Naive thymus-derived CD4-positive, alpha-beta T cell (primary cell): ENCODE measurements at regions not wholly inside any gene's neighbourhood (a gene's known extent, or its start where the extent isn't known, plus 50 kb on each side); places are given as distances from the start of the nearest gene placed in this dataset.

Source experiments
- ATAC-seq: fragments of 150-1000 bp; cut with Tn5 transposase; 2 replicates; pipeline ENCODE4 v1.10.0; 2021; ENCODE audit warnings: mild to moderate bottlenecking, moderate library complexity
- CTCF ChIA-PET: fragments of 350-600 bp; sonication (Branson Sonifier 250); formaldehyde crosslinking; loops from one replicate; lab custom pipeline; 2021; ENCODE audit warnings: antibody characterized with exemption; lab: Charles Lee
- POLR2A ChIA-PET: fragments of 350-600 bp; sonication (Branson Sonifier 250); formaldehyde crosslinking; loops from one replicate; lab custom pipeline; 2021; ENCODE audit warnings: antibody characterized with exemption, inconsistent platforms; lab: Charles Lee
- DNase-seq, 9 donors: peaks; one replicate each; pipeline versions ENCODE4 v3.0.0 to v3.0.0-alpha.2; 2020 to 2022; ENCODE audit warnings: mixed read lengths in 1 of 9
- H3K27ac ChIP-seq: one replicate; pipeline ENCODE4 v1.7.0; 2013; ENCODE audit warnings: mild to moderate bottlenecking, low read depth, low read length, moderate library complexity
- H3K27me3 ChIP-seq, 2 donors: one replicate each; pipeline ENCODE4 v1.7.0; 2013; ENCODE audit warnings: low read length in 2 of 2, mild to moderate bottlenecking in 2 of 2, moderate library complexity in 2 of 2; ENCODE audit not compliant: control insufficient read depth in 2 of 2, insufficient read depth in 2 of 2
- H3K36me3 ChIP-seq, 3 experiments: 1 replicate in 2 of 3; 2 replicates in 1 of 3; pipeline ENCODE4 v1.7.0; 2013; ENCODE audit warnings: low read length in 3 of 3, mild to moderate bottlenecking in 3 of 3, moderate library complexity in 1 of 3; ENCODE audit not compliant: insufficient read depth in 3 of 3, control insufficient read depth in 2 of 3
- H3K4me1 ChIP-seq, 2 donors: one replicate each; pipeline ENCODE4 v1.7.0; 2013; ENCODE audit warnings: low read length in 2 of 2, mild to moderate bottlenecking in 2 of 2, moderate library complexity in 1 of 2; ENCODE audit not compliant: control insufficient read depth in 2 of 2, insufficient read depth in 2 of 2
- H3K4me3 ChIP-seq: 2 replicates; pipeline ENCODE4 v1.7.0; 2013; ENCODE audit warnings: mild to moderate bottlenecking, low read length
- H3K9me3 ChIP-seq, 3 experiments: 1 replicate in 2 of 3; 2 replicates in 1 of 3; pipeline ENCODE4 v1.7.0; 2013; ENCODE audit warnings: low read length in 3 of 3; ENCODE audit not compliant: control insufficient read depth in 2 of 3
- H3K27ac Mint-ChIP-seq, 9 donors: one replicate each; pipeline ENCODE4 v1.8.0; 2020 to 2022; ENCODE audit warnings: mixed read lengths in 9 of 9, mild to moderate bottlenecking in 8 of 9, moderate library complexity in 5 of 9, inconsistent platforms in 2 of 9
- H3K27me3 Mint-ChIP-seq, 5 donors: one replicate each; pipeline ENCODE4 v1.8.0; 2021 to 2022; ENCODE audit warnings: mixed read lengths in 5 of 5, mild to moderate bottlenecking in 1 of 5
- H3K36me3 Mint-ChIP-seq, 5 donors: one replicate each; pipeline ENCODE4 v1.8.0; 2020 to 2022; ENCODE audit warnings: mixed read lengths in 5 of 5, mild to moderate bottlenecking in 3 of 5, inconsistent platforms in 1 of 5
- H3K4me1 Mint-ChIP-seq, 7 donors: one replicate each; pipeline ENCODE4 v1.8.0; 2020 to 2022; ENCODE audit warnings: mixed read lengths in 7 of 7, mild to moderate bottlenecking in 3 of 7, inconsistent platforms in 1 of 7
- H3K4me3 Mint-ChIP-seq, 10 donors: one replicate each; pipeline ENCODE4 v1.8.0; 2020 to 2022; ENCODE audit warnings: mild to moderate bottlenecking in 10 of 10, mixed read lengths in 10 of 10, moderate library complexity in 6 of 10, inconsistent platforms in 2 of 10
- H3K9me3 Mint-ChIP-seq, 11 donors: one replicate each; pipeline ENCODE4 v1.8.0; 2020 to 2022; ENCODE audit warnings: mixed read lengths in 11 of 11, mild to moderate bottlenecking in 4 of 11, inconsistent platforms in 1 of 11, moderate library complexity in 1 of 11
- intact Hi-C, 2 donors: fragments of 100-400 bp; cut with micrococcal nuclease; formaldehyde crosslinking; loops; one replicate each; pipeline ENCODE4 v1.15.1; 2023

DNA sequence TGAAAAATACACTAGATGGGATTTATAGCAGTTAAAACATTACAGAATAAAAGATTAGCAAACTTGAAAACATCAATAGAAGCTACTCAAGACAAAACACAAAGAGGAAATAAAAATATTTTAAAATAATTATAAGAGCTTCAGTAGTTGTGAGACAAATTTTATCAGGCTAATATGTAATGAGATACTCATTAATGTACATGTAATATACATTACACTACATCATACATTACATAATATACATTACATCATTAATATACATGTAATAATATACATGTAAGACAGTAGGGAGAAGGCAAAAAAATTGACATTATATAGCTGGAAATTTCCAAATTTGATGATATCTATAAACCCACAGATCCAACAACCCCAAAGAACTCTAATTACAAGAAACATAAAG lies 249.4 kb upstream of the HMGA2 start:
- H3K4me3 ChIP-seq = no peak overlapping the region
- Mint-ChIP-seq H3K4me3 (no peak overlapping the region), H3K27ac (no peak overlapping the region), H3K36me3 (peaks cover 0 to 8% (median 0%) of the 10 kb centered on the region in 5 donors), H3K4me1 (no peaks in the 10 kb centered on the region), H3K9me3 (peaks cover 4 to 46% (median 19%) of the 10 kb centered on the region in 11 donors), H3K27me3 (peaks cover 0 to 35% (median 29%) of the 10 kb centered on the region in 5 donors)
- intact Hi-C loops = no loop called here
- H3K27ac ChIP-seq = no peak overlapping the region
- H3K36me3 ChIP-seq = no peaks in the 10 kb centered on the region
- no peaks in the 10 kb centered on the region for H3K9me3 ChIP-seq
- no peak for DNase-seq
- H3K4me1 ChIP-seq = no peaks in the 10 kb centered on the region
- ChIA-PET CTCF (no interaction called here), POLR2A (no interaction called here)
- no peaks in the 10 kb centered on the region for H3K27me3 ChIP-seq
- no peak for ATAC-seq

DNA sequence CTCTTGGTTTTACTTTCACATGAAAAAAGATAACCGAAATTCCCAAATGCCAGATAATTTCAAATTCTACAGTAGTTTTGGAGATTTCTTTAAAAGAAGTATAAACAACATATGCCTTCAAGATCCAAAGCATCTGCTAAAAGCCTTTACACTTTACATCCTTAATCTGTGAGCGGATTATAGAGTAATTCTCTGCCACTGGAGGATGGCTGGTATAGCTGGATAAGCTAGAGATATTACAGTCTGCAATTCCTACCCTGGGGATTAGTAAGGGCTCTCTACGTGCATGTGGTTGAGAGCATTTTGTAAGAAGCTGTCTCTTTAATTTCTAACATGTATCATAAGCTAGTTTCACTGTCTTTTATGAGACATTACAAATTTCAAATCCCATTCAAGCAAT lies 240.3 kb upstream of the HMGA2 start:
- Histone ChIP-seq H3K27ac (no peak overlapping the region), H3K9me3 (no peaks in the 10 kb centered on the region), H3K36me3 (no peaks in the 10 kb centered on the region), H3K4me1 (no peaks in the 10 kb centered on the region), H3K4me3 (no peak overlapping the region), H3K27me3 (no peaks in the 10 kb centered on the region)
- intact Hi-C loops = no loop called here
- ChIA-PET POLR2A (no interaction called here), CTCF (no interaction called here)
- H3K4me3 Mint-ChIP-seq = no peak overlapping the region
- ATAC-seq = no peak
- no peaks in the 10 kb centered on the region for H3K36me3 Mint-ChIP-seq
- peaks cover 0 to 4% (median 0%) of the 10 kb centered on the region in 5 donors for H3K27me3 Mint-ChIP-seq
- H3K9me3 Mint-ChIP-seq = peaks cover 0 to 3% (median 1%) of the 10 kb centered on the region in 11 donors
- H3K27ac Mint-ChIP-seq = no peak overlapping the region
- DNase-seq = no peak
- no peaks in the 10 kb centered on the region for H3K4me1 Mint-ChIP-seq

DNA sequence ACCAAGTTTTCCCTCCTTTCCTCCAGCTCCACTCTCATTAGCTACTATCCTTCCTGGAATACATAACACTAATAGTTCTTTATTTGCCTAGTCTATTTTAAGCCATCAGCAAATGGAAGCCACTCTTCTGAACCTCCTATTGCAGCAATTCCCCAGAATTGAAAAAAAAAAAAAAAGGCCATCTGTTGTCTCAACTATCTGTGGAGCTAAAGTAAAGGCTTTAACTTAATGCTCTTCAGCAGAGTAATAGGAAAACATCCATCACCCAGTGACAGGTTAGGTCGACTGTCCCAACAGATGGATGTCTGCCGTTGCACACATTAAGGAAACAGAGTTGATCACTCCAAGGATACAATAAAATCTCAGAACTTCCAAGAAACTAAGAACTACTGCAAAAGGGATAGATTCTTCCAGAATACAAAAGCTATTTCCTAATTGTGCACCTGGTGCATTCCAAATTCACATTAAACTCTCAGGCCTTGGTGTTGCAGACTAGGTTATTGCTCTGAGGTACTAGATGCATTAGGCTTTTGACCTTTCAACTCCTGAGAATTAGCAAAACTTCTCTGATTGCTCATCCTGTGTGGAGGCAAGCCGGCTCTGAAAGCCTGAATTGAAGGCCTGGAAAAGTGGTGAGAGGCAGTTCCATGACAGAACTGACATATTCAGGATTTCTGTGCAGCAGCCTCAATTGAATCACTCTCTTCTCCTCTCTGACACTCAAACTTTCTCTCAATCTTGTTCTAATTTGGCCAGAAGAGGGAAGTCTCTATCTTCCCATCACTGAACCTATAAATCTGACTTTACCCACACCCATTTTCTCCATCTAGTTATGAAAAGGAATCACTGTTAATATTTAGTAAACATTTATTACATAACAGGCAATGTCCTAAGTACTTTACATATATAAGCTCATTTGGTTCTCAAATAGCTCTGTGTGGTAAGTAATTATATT lies 238.4 kb upstream of the HMGA2 start:
- H3K27me3 Mint-ChIP-seq = peaks cover 0 to 4% (median 0%) of the 10 kb centered on the region in 5 donors
- Histone ChIP-seq H3K27me3 (no peaks in the 10 kb centered on the region), H3K27ac (no peak overlapping the region), H3K9me3 (no peaks in the 10 kb centered on the region), H3K4me1 (no peaks in the 10 kb centered on the region), H3K4me3 (no peak overlapping the region), H3K36me3 (no peaks in the 10 kb centered on the region)
- peaks cover 0 to 1% (median 0%) of the 10 kb centered on the region in 11 donors for H3K9me3 Mint-ChIP-seq
- POLR2A ChIA-PET = no interaction called here
- intact Hi-C loops = no loop called here
- ATAC-seq = no peak
- no peak overlapping the region for H3K27ac Mint-ChIP-seq
- no peak overlapping the region for H3K4me3 Mint-ChIP-seq
- H3K4me1 Mint-ChIP-seq = no peaks in the 10 kb centered on the region
- no peak for DNase-seq
- H3K36me3 Mint-ChIP-seq = no peaks in the 10 kb centered on the region
- CTCF ChIA-PET = no interaction called here

DNA sequence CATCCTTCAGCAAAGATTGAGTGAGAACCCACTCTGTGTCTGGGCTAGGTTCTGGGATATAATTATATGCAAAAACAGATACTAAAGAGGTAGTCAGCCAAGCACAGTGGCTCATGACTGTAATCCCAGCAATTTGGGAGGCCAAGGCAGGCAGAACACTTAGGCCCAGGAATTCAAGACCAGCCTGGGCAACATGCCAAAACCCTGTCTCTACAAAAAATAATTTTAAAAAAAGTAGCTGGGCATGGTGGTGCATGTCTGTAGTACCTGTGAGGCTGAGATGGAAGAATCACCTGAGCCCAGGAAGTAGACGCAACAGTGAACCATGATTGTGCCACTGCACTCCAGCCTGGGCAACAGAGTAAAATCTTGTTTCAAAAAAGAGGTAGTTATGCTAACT lies 237.5 kb upstream of the HMGA2 start:
- H3K36me3 ChIP-seq = no peaks in the 10 kb centered on the region
- H3K4me1 ChIP-seq = no peaks in the 10 kb centered on the region
- no peak for ATAC-seq
- Mint-ChIP-seq H3K27ac (no peak overlapping the region), H3K27me3 (peaks cover 0 to 7% (median 0%) of the 10 kb centered on the region in 5 donors), H3K9me3 (peaks cover 0 to 1% (median 0%) of the 10 kb centered on the region in 11 donors), H3K4me1 (no peaks in the 10 kb centered on the region), H3K36me3 (no peaks in the 10 kb centered on the region), H3K4me3 (no peak overlapping the region)
- CTCF ChIA-PET = no interaction called here
- intact Hi-C loops = no loop called here
- no peaks in the 10 kb centered on the region for H3K27me3 ChIP-seq
- no peaks in the 10 kb centered on the region for H3K9me3 ChIP-seq
- H3K27ac ChIP-seq = no peak overlapping the region
- H3K4me3 ChIP-seq = no peak overlapping the region
- POLR2A ChIA-PET = no interaction called here
- no peak for DNase-seq

DNA sequence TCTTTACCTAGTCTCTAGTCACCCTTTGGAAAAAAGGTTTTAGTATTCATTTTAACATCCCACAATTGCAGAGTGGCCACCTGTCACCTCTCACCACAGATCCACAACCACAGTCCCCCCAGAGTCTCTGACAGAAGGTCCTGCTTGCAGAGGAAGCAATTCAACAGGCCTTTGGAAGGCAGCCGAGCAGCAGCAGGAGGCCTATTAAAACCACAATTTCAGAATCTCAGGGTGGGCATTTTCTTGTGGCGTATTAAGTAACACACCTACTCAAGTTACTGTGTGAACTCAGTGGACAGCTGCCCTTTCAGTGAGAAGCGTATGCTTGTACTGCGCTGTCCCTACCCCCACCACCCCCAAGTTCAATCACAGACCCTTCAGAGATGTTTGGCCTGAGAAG lies 234.0 kb upstream of the HMGA2 start:
- Mint-ChIP-seq H3K4me3 (no peak overlapping the region), H3K9me3 (peaks cover 0 to 1% (median 0%) of the 10 kb centered on the region in 11 donors), H3K27me3 (peaks cover 11 to 24% (median 14%) of the 10 kb centered on the region in 5 donors), H3K27ac (no peak overlapping the region), H3K36me3 (no peaks in the 10 kb centered on the region), H3K4me1 (peaks cover 0 to 7% (median 0%) of the 10 kb centered on the region in 7 donors)
- Histone ChIP-seq H3K4me1 (no peaks in the 10 kb centered on the region), H3K27ac (no peak overlapping the region), H3K9me3 (no peaks in the 10 kb centered on the region), H3K36me3 (no peaks in the 10 kb centered on the region), H3K27me3 (no peaks in the 10 kb centered on the region), H3K4me3 (no peak overlapping the region)
- ChIA-PET POLR2A (no interaction called here), CTCF (no interaction called here)
- no peak for ATAC-seq
- no peak for DNase-seq
- intact Hi-C loops = no loop called here

DNA sequence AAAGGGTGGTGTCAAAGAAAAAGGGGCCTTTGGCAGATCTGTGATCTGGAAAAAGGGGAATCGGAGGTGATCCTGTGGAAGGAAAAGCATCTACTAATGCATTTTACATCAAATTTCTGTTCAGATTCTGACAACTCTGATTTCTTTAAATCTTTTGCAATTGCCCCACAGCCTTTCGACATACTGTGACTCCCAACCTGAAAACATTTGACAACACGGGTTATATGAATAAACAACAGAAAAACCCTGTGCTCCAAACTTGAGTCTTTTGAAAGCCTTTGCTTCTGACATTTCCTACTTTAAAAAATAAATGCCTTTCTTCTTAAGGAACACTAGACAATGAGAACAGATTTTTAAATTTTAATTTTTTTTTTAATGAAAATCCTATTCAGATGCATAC lies 231.9 kb upstream of the HMGA2 start:
- Mint-ChIP-seq H3K36me3 (no peaks in the 10 kb centered on the region), H3K9me3 (peaks cover 0 to 1% (median 0%) of the 10 kb centered on the region in 11 donors), H3K27me3 (peaks cover 12 to 29% (median 22%) of the 10 kb centered on the region in 5 donors), H3K4me3 (no peak overlapping the region), H3K27ac (no peak overlapping the region), H3K4me1 (peaks cover 0 to 7% (median 0%) of the 10 kb centered on the region in 7 donors)
- Histone ChIP-seq H3K27me3 (no peaks in the 10 kb centered on the region), H3K4me3 (no peak overlapping the region), H3K27ac (no peak overlapping the region), H3K4me1 (no peaks in the 10 kb centered on the region), H3K9me3 (no peaks in the 10 kb centered on the region), H3K36me3 (no peaks in the 10 kb centered on the region)
- intact Hi-C loops = no loop called here
- DNase-seq (no peak), ATAC-seq (no peak)
- POLR2A ChIA-PET = no interaction called here
- CTCF ChIA-PET = no interaction called here
